22Rv1 (cell line): ENCODE measurements at regions not wholly inside any gene's neighbourhood (a gene's known extent, or its start where the extent isn't known, plus 50 kb on each side); places are given as distances from the start of the nearest gene placed in this dataset.

Experiments
- H3K27ac ChIP-seq: fragments of 450-650 bp; 2 replicates; pipeline ENCODE4 v1.5.1; 2017
- CTCF ChIP-seq: fragments of 450-650 bp; IDR thresholded peaks from 2 replicates; pipeline ENCODE4 v1.5.1; 2017; ENCODE audit warnings: mild to moderate bottlenecking
- ZFX ChIP-seq: fragments of 450-650 bp; IDR thresholded peaks from 2 replicates; pipeline ENCODE4 v1.6.1; 2017; ENCODE audit warnings: antibody characterized with exemption, borderline replicate concordance

DNA sequence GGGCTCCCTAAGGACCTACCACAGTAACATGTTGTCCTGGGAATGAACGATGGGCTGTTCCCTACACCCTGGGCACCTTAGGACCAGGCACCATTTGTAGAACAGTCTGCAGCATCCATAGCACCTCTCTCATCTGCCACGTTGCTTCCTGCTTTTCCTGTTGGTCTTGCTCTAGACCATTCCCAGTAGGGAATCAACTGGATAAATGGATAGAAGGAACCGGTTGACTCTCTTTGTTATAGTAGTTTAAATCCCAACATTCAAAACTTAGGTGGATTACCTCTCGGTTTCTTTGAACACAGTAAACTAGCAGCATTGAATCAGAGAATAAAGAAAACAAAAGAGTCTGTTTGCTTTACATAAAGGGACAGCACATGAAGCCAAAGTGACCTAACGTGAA, 159.1 kb downstream of the HS3ST3B1 start:
- TF ChIP-seq CTCF (no peak), ZFX (no peak)
- H3K27ac ChIP-seq = no peak overlapping the region

GRCh38 chr17:14458724-14459123, 157.8 kb downstream of the HS3ST3B1 start:
- no peak for TF ChIP-seq CTCF
- no peak for TF ChIP-seq ZFX
- no peak overlapping the region for H3K27ac ChIP-seq

DNA sequence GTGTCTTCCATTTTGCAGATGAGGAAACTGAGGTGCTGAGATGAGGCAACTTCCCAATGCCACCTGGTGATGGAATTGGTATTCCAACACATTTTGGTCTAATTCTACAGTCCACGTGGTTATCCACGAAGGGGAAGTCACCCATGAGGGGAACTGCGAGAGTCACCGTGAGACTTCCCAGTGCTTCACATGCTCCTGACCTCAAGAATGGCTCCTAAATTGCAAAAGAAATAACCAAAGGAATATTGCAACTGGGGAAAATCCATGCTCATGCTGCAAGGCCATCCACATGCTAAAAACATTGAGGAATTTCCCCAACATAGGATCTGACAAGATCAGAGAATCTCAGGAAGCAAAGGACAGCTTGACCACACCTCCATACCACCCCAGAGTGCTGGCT, 153.9 kb downstream of the HS3ST3B1 start:
- H3K27ac ChIP-seq = no peak overlapping the region
- no peak for TF ChIP-seq ZFX
- TF ChIP-seq CTCF = no peak

DNA sequence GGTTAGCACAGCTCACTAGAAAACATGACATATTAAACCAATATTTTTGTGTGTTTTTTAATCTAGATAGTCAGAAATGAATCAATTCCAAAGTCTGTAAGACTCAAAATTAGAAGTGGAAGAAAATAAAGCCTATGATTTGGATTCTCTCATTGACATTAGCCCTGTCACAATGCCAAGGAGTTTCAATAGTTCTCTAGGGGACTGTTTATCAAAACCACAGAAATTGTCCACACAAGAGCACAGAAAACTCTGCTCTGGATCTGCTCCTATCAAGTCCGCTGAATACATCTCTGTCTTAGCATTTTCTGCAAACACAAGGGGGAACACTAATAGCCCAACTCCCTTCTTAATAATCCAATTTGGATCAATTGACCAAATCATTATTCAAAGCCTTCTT, 152.0 kb downstream of the HS3ST3B1 start:
- H3K27ac ChIP-seq = no peak overlapping the region
- TF ChIP-seq CTCF = no peak
- TF ChIP-seq ZFX = no peak

GRCh38 chr17:14451729-14452191, 150.9 kb downstream of the HS3ST3B1 start:
- no peak overlapping the region for H3K27ac ChIP-seq
- TF ChIP-seq CTCF (no peak), ZFX (no peak)

DNA sequence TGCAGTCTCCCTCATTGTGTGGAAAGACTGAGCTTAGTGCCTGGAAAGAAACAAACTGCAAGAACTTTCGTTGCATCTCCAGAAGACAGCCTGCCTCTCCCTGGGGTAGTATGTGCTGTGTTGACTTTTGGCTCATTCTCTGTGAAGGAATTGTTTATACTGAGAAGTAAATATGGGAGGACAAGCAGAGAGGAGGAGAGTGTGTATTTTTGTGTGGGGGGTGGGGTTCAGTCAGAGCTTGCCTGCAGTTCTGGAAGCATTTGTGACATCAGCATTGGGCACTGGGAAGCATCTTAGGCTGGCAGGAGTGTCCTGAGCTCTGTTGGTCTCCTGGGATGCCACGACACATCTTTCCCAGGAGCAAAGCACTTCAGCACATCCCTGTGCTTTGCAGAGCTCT, 147.9 kb downstream of the HS3ST3B1 start:
- H3K27ac ChIP-seq = no peak overlapping the region
- no peak for TF ChIP-seq CTCF
- TF ChIP-seq ZFX = no peak

DNA sequence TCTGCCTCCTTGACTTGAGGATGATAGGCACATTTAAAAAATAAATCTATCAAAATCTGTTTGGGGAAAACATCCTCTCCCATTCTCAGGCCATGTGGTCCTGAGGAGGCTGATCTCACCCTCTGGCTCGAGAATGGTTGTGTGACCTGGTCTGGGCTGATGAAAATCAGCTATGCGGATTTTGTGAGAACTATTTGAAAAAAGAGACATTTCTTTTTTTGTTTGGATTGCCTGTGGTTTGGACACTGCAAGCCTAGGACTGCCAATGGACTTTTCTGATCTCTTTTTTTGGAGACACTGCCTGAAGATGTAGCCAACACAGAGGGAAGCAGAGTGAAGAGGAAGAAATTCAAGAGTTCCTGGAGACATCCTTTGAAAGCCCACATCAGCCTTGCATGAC, 145.9 kb downstream of the HS3ST3B1 start:
- H3K27ac ChIP-seq = no peak overlapping the region
- TF ChIP-seq CTCF (no peak), ZFX (no peak)
